ENCODE measurements at regions not wholly inside any gene's neighbourhood (a gene's known extent, or its start where the extent isn't known, plus 50 kb on each side); places are given as distances from the start of the nearest gene placed in this dataset.
A peak's percentile ranks its signal among the peaks of the same experiment; 100 is the strongest.

- no peak for DNase-seq
- TF ChIP-seq GATA1 (IDR thresholded peaks at IDR 0.05; ENCODE audit: low read depth, low read length) (no peak), POLR2A (IDR thresholded peaks at IDR 0.05; ENCODE audit: low read length) (no peak)
These were observed 1135.8 kb downstream of the BCL11B start for GRCh38 chr14:98136012-98136789.

- TF ChIP-seq POLR2A (IDR thresholded peaks at IDR 0.05; ENCODE audit: low read length) = no peak
- TF ChIP-seq GATA1 (IDR thresholded peaks at IDR 0.05; ENCODE audit: low read depth, low read length) = no peak
These were observed 1134.6 kb downstream of the BCL11B start for GRCh38 chr14:98137131-98138025.

DNA sequence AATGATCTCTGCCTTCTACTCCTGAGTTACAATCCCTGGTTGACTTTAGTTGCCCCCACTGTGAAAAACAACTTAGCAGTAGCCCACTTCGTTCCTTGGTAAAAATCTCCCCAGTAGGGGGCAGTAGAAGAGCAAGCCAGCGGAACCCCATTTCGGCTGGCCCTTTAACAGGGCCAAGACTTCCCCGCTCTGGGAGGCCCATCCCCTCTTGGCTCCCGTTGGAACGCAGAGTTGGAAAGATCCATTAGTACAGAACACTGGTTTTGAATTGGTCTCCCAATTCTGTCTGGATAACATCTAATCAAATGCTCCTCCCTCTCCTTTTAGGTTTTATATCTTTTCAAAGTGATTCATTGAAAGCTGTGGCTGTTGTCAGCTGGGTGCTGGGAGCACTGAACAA lies 1133.3 kb downstream of the BCL11B start:
- TF ChIP-seq GATA1 (IDR thresholded peaks at IDR 0.05; ENCODE audit: low read depth, low read length) (no peak), POLR2A (IDR thresholded peaks at IDR 0.05; ENCODE audit: low read length) (no peak)
- peak; percentile 14 to 47 for DNase-seq

More at GRCh38 chr14:98137131-98138025, 1134.6 kb downstream of the BCL11B start:
- DNase-seq = no peak

DNA sequence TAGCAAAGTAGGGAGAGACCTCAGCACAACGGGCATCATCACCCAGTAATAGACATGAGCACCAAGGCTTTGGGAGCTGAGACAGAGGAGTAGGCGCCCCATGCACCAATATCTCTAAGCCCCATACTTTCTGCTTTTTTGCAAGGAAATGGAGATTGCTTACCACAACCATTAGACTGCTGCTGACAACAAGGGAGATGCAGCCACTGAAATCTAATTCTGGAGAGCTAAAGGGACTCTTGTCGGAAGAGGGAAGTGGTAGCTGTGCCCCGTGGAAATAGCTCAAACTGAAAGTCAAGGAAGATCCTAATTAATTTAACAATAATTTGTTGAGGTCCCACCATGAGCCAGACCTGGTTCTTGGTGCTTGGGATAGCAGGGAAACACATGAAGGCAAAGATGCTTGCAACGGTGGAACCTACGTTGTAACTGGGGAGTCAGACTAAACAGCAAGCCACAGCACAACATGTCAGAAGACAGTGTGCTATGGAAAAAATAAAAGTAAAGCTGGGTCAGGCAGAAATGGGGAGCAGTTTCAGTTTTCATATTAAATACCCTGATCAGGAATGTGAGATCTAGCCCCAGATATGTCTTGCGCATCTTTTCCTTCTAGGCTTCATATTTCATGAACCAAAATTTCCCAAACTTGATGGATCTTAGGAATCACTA lies 1131.0 kb downstream of the BCL11B start:
- DNase-seq = no peak
- TF ChIP-seq POLR2A (IDR thresholded peaks at IDR 0.05; ENCODE audit: low read length) (no peak), GATA1 (IDR thresholded peaks at IDR 0.05; ENCODE audit: low read depth, low read length) (no peak)

DNA sequence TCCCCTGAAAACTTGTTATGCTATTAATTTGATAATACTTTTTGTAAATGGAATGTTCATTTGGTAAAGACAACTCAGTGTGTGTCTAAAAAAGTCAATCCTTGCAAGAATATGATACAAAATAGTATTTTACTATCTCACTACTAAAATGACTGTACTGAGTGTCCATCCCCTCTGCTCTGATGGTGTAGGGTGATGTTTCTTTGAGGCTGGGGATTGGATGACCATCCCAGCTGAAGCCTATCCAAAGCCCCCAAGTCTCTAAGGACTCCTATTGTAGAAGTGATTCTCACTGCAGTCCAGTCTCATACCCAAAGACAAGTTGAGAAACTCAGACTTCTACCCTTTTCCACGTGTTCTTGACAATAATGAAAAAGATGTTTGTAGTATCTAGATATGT lies 1128.4 kb downstream of the BCL11B start:
- no peak for DNase-seq
- no peak for TF ChIP-seq POLR2A (IDR thresholded peaks at IDR 0.05; ENCODE audit: low read length)
- no peak for TF ChIP-seq GATA1 (IDR thresholded peaks at IDR 0.05; ENCODE audit: low read depth, low read length)

GRCh38 chr14:98144964-98145363 lies 1127.0 kb downstream of the BCL11B start:
- TF ChIP-seq POLR2A (IDR thresholded peaks at IDR 0.05; ENCODE audit: low read length) (no peak), GATA1 (IDR thresholded peaks at IDR 0.05; ENCODE audit: low read depth, low read length) (no peak)
- DNase-seq = no peak

DNA sequence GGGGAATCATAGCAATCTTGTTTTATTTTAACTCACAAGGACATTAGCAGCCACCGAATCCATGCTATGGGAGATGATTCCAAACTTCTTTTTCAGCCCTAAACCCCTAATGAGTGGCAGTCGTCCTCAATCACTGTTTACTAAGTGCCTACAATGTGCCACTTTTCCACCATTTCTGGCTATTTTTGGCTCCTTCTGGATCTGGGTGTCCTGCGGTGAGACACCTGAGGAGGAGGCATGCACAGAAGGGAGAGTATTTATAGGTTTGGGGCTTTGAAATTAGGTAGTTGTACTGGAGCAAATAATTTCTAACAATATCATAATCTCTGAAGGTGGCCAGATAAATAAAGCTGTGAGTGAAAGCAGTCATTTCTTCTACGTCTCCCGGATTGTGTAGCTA lies 1125.6 kb downstream of the BCL11B start:
- TF ChIP-seq POLR2A (IDR thresholded peaks at IDR 0.05; ENCODE audit: low read length) (no peak), GATA1 (IDR thresholded peaks at IDR 0.05; ENCODE audit: low read depth, low read length) (no peak)
- no peak for DNase-seq

DNA sequence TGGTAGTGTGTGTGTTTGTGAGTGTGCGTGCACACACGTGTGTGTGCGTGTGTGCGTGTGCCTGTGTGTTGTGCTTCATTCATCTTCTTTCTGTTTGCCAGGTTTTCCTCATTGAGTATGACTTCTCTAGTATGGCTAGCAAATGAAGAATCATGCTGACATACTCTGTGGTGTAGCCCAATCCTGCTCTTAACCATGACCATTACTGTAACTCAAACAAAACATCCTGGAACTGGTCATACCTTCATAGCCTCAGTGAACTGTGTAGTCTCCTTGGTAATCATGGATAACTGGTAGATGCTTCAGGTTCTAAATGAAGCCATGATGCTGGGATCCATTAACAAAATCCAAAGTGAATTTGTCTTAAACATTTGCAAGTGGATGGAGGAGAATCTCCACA lies 1117.7 kb downstream of the BCL11B start:
- DNase-seq = no peak
- TF ChIP-seq POLR2A (IDR thresholded peaks at IDR 0.05; ENCODE audit: low read length) (no peak), GATA1 (IDR thresholded peaks at IDR 0.05; ENCODE audit: low read depth, low read length) (no peak)

DNA sequence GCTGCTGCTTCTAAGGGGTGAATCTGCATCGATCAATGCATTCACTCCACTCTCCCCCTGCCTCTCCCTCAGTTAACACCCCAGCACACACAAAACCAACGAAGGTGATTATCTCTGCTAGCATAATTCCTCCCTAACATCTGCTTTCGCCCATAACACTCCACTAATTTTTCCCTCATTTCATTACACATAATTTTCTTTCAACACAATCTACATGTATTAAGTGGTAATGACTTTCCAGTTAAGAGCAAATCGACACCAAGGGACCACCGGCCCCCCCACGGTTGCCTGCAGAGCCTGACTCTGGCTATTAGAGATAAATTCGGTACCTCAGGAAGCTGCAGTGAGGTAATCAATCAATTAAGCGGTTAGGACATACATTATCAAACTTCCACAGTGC lies 1115.6 kb downstream of the BCL11B start:
- TF ChIP-seq GATA1 (IDR thresholded peaks at IDR 0.05; ENCODE audit: low read depth, low read length) (no peak), POLR2A (IDR thresholded peaks at IDR 0.05; ENCODE audit: low read length) (no peak)
- DNase-seq = no peak

GRCh38 chr14:98160901-98161300 lies 1111.1 kb downstream of the BCL11B start:
- DNase-seq = no peak
- TF ChIP-seq GATA1 (IDR thresholded peaks at IDR 0.05; ENCODE audit: low read depth, low read length) (no peak), POLR2A (IDR thresholded peaks at IDR 0.05; ENCODE audit: low read length) (no peak)

GRCh38 chr14:98161356-98161755 lies 1110.6 kb downstream of the BCL11B start:
- TF ChIP-seq GATA1 (IDR thresholded peaks at IDR 0.05; ENCODE audit: low read depth, low read length) (no peak), POLR2A (IDR thresholded peaks at IDR 0.05; ENCODE audit: low read length) (no peak)
- no peak for DNase-seq

- TF ChIP-seq POLR2A (IDR thresholded peaks at IDR 0.05; ENCODE audit: low read length) (no peak), GATA1 (IDR thresholded peaks at IDR 0.05; ENCODE audit: low read depth, low read length) (no peak)
- no peak for DNase-seq
These were observed 1108.9 kb downstream of the BCL11B start for GRCh38 chr14:98162856-98163805.

DNA sequence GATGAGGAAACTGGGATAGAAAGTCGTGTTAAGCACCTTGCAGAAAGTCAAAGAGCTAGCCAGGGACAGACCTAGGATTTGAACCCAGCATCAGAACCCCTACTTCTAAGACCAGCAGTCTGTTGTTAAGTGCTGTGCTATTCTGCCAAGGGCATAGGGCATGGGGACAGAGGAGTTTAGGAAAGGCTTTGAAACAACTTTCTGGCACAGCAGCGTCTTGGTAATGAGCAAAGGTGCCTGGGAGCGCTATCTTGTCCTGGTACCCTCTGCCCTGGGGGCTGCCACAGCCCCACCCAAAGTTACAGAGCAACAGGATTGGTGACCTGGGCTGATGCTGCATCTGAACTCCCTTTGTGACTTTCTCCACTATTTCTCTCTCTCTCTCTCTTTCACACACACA lies 1108.1 kb downstream of the BCL11B start:
- DNase-seq = no peak
- no peak for TF ChIP-seq GATA1 (IDR thresholded peaks at IDR 0.05; ENCODE audit: low read depth, low read length)
- TF ChIP-seq POLR2A (IDR thresholded peaks at IDR 0.05; ENCODE audit: low read length) = no peak

Measured in erythroblast (primary cell).